ENCODE measurements at regions not wholly inside any gene's neighbourhood (a gene's known extent, or its start where the extent isn't known, plus 50 kb on each side); places are given as distances from the start of the nearest gene placed in this dataset.
A peak's percentile ranks its signal among the peaks of the same experiment; 100 is the strongest.

DNA sequence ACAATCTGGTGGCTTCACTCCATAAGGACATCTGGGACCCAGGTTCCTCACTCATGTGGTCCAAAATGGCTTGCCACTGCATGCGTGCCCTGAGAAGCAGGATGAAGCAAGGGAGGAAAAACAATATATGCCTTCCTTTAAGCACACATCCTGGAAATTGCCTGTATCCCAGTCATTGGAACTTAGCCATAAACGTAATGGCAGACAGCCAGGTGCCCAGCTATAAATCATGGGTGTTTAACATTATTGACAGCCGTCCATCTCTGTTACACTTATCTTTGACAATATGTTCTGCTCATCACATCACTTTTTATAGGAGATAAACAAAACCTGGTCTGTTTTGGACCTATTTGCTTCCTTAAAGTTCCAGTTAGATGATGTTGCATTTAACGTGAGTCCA, 181.0 kb downstream of the AASDH start:
- no peak for DNase-seq (ENCODE audit: low spot score)

DNA sequence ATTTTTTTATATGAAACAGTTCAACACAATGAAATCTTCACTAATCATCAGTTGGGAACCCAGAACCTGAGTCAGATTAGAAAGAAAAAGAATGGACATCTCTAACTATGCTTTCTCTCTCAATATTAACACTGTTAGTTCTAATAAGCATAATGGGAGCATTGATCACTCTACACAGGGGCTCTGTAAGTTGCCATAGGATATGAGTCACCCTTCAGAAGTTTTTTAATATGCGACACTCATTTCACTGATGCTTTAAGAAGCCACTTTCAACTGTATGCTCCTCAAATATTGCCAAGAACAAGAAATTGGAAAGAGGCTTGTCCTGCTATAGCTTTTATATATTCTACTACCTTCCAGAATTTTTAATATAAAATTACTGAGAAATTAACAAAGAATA, 187.0 kb downstream of the AASDH start:
- no peak for DNase-seq (ENCODE audit: low spot score)

DNA sequence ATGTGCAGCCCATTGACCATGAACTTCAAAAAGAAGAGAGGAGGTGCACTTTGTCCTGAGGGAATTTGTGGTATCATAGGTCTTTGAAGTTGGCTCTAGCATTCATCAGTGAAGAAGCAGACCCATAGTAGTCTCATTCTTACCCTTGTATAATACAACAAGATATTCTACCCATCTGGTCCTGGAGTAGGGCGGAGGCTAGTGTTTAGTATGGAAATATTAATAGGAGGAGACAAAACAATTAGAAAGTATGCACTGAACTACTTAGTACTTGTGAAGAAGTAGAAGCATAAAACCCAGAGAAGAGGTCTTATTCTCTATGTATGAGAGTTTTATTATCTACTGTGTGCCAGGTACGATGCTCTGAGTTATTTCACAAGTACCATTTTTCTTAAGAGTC, 189.0 kb downstream of the AASDH start:
- DNase-seq (ENCODE audit: low spot score): no peak

DNA sequence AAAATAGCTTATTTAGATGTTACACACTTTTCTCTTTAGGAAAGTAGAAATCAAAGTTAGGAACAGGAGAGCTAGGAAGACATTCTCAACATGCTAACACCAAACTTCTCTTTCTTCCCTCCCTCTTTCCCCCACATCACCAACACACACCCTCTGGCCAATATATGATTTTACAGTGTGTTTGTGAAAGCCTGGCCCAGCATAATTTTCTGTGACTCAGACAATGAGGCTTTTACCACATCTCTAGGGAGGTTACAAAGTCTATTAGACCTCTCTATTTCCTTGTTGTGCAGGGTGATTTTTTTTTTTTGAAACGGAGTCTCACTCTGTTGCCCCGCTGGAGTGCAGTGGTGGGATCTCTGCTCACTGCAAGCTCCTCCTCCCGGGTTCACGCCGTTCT, 189.9 kb downstream of the AASDH start:
- DNase-seq (ENCODE audit: low spot score): no peak

GRCh38 chr4:56195025-56195424, 192.3 kb downstream of the AASDH start:
- no peak for DNase-seq (ENCODE audit: low spot score)

- DNase-seq (ENCODE audit: low spot score): no peak
Measured at GRCh38 chr4:56191534-56191933, 195.8 kb downstream of the AASDH start.

DNA sequence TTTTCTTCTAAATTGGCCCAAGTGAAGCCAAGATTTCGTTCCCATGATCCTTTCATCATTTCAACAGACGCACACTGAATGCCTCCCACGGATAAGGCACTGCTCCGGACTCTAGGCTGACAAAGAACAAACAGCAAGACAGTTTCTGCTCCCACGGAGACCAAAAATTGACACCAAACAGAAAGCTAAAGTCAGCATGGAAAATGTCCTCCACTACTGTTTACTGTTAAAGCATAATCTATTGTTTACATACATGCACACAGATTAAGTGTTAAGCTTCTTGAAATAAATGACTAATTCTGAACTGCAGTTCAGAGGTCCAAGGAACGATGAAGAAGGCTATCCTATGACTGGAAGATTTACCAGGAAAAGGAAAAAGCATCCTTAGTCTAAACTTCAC, 199.6 kb downstream of the AASDH start:
- no peak for DNase-seq (ENCODE audit: low spot score)

DNA sequence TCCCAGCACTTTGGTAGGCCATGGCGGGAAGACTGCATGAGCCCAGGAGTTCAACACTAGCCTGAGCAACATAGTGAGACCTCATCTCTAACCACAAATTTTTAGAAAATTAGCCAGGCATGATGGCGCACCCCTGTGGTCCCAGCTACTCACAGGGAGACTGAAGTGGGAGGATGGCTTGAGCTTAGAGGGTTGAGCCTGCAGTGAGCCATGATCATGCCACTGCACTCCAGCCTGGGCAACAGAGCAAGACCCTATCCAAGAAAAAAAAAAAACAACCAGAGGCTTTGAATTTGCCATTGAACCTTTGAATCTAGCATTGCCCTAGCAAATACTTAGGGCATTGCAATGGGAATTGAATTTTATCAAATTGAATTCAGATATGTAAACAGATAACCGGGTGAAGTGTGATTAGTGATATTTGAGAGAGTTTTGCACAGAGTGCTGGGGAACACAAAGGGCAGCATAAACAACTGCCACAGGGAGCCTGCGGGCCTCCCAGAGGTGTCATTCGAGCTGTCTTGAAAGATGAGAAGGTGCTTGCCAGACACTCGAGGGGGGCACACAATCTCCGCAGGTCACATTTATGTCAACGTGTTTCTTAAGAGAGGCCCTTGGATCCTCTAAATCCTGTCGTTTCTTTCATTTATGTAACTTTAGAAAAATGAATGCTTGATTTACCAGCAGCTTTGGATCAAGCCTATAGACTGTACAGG, 200.3 kb downstream of the AASDH start:
- no peak for DNase-seq (ENCODE audit: low spot score)

GRCh38 chr4:56185901-56186300, 201.4 kb downstream of the AASDH start:
- no peak for DNase-seq (ENCODE audit: low spot score)

DNA sequence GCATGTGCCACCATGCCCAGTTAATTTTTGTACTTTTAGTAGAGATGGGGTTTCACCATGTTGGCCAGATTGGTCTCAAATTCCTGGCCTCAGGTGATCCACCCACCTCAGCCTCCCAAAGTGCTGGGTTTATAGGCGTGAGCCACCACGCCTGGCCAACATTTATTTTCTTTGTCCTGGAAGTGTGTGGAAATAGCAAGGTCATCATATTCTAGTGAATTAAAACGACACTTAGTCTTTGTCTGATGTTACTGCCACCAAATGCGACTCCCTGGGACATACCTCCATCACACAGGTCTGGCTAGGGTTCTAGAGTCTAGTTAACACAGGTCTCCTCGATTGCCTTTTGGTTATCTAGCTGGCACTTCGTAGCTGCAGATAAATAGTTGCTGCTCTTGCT, 203.1 kb downstream of the AASDH start:
- no peak for DNase-seq (ENCODE audit: low spot score)

DNA sequence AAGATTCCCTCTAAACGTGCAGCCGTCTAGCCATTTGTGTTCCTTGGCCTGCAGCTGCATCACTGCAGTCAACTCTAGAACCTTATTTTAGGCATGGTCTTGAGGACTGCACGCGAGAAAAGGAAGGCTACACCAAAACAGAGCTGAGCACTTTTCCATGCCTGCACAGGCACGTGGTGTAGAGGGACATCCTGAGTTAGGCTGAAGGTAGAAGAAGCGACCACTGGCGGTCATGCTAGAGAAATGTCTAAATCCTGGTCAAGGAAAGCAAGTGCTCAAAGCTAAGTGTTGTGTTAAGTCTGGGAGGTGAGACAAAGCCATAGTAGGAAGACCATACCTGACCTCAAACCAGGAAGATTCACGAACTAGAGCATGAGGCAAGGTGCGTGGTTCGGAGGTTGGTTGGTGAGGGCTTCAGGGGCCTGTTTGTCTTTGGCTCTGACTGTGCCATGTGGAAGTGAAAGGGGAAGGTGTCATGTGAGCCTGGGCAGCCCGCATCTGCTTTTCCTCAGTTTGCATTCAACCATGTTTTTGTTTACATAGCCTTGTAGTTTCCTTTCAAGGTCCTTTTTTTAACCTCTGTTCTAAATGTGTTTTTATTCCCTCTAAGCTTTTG, 203.8 kb downstream of the AASDH start:
- DNase-seq (ENCODE audit: low spot score): peak; percentile 27

DNA sequence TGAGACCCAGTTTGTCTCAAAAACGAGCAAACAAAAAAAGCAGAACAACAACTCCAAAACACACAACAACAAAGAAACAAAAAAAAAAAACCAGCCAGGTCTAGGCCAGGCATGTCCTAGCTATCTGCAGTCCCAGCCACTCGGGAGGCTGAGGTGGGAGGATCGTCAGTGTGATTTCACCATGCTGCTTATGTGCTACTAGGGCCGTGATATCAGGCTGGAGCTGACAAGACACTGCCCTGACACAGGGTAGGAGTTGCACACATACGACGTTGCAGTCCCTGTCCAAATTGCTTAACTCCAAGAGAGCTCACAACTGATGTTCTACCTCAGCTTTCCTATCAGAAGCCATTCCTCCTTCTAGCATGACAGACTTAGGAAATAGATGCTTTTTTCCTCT, 204.9 kb downstream of the AASDH start:
- no peak for DNase-seq (ENCODE audit: low spot score)

GRCh38 chr4:56181140-56181953, 205.9 kb downstream of the AASDH start:
- no peak for DNase-seq (ENCODE audit: low spot score)

- no peak for DNase-seq (ENCODE audit: low spot score)
Measured at GRCh38 chr4:56169061-56169460, 218.2 kb downstream of the AASDH start.

GRCh38 chr4:56164907-56165306, 216.2 kb downstream of the CEP135 start:
- DNase-seq (ENCODE audit: low spot score): no peak

DNA sequence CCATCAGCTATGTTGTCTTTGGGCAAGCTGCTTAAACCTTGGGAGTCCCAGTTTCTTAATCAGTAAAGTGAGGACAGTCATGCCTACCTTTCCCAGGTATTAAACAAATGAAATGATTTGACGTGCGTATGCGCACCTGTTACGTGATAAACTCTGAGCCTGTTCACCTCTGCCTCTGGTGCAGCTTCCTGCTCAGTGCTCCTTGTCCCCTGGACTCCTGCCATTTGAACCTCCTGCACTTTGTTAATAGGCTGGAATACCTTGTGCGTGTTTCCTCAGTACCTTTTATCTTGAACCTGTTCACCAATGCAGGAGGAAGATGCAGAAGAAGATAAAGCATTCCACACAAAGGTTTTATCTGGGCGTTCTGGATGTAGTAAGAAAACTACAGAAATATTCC, 211.9 kb downstream of the CEP135 start:
- DNase-seq (ENCODE audit: low spot score): no peak

GRCh38 chr4:56158483-56158882, 209.7 kb downstream of the CEP135 start:
- no peak for DNase-seq (ENCODE audit: low spot score)

GRCh38 chr4:56156141-56156540, 207.4 kb downstream of the CEP135 start:
- no peak for DNase-seq (ENCODE audit: low spot score)

- DNase-seq (ENCODE audit: low spot score): no peak
Measured at GRCh38 chr4:56155432-56155831, 206.7 kb downstream of the CEP135 start.

DNA sequence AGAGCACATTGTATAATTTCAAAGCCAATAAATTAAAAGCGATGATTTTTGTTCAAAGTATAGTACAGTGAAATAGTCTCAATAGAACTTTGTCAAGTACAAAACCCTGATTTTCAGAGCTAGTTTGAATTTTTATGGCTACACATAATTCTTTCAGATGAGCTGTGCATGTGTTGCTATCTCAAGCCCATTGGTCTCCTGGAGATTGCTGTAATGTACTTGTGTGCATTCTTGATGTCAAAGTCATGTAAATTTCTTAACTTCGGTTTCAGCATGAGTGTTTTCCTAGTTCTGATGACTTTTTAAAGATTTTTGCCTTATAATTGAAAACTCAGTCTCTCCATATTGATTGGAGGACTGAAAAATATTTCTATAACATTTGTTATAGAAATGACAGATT, 200.8 kb downstream of the CEP135 start:
- no peak for DNase-seq (ENCODE audit: low spot score)

GRCh38 chr4:56148428-56148827, 199.7 kb downstream of the CEP135 start:
- no peak for DNase-seq (ENCODE audit: low spot score)

GRCh38 chr4:56147371-56147770, 198.6 kb downstream of the CEP135 start:
- no peak for DNase-seq (ENCODE audit: low spot score)

GRCh38 chr4:56146956-56147355, 198.2 kb downstream of the CEP135 start:
- no peak for DNase-seq (ENCODE audit: low spot score)
